HCT116 (cell line): ENCODE measurements at regions not wholly inside any gene's neighbourhood (a gene's known extent, or its start where the extent isn't known, plus 50 kb on each side); places are given as distances from the start of the nearest gene placed in this dataset.

Experiments
- ATAC-seq: fragments of 200-7000 bp; cut with Tn5 transposase; 2 replicates; pipeline ENCODE4 v1.9.1; 2020; ENCODE audit warnings: mild to moderate bottlenecking, moderate library complexity
- BruUV-seq: library from RNA; stranded (reverse); fragments of 400-500 nt; replicated peaks from 2 replicates; lab custom pipeline; 2021; lab: Mats Ljungman, UMichigan
- CTCF ChIA-PET: fragments of 300-600 bp; sonication (Branson Sonifier 250); formaldehyde crosslinking; loops from one replicate; lab custom pipeline; 2021; ENCODE audit warnings: antibody characterized with exemption; lab: Charles Lee
- POLR2A ChIA-PET: fragments of 300-600, 350-600 bp; sonication (Branson Sonifier 250); formaldehyde crosslinking; loops from one replicate; lab custom pipeline; 2021; ENCODE audit warnings: antibody characterized with exemption; lab: Charles Lee
- RAD21 ChIA-PET, 2 experiments: fragments of 300-600 bp; sonication (Branson Sonifier 250); formaldehyde crosslinking; loops; one replicate each; lab custom pipeline; 2023; ENCODE audit warnings: low total read pairs in 2 of 2; ENCODE audit not compliant: uncharacterized antibody in 2 of 2, unreplicated experiment in 2 of 2, low non-redundant PET in 1 of 2; lab: Charles Lee
- DNase-seq: peaks from one replicate; pipeline ENCODE4 v3.0.0-alpha.2; 2010; ENCODE audit warnings: low read depth, low spot score
- H2AFZ ChIP-seq: fragments of 200-600 bp; shearing (Covaris generic), sonication (generic); 2 replicates; pipeline ENCODE4 v1.6.1; 2017; ENCODE audit warnings: low read depth, mixed run types, mixed read lengths, antibody characterized with exemption, low read length; ENCODE audit not compliant: poor library complexity, severe bottlenecking
- H3K27ac ChIP-seq: 2 replicates; pipeline ENCODE4 v1.5.1; 2012; ENCODE audit warnings: low read depth, low read length
- H3K27me3 ChIP-seq: fragments of 200-600 bp; sonication (generic); 2 replicates; pipeline ENCODE4 v1.6.1; 2016; ENCODE audit warnings: mixed run types, low read length, mixed read lengths; ENCODE audit not compliant: insufficient read depth
- H3K36me3 ChIP-seq, 2 experiments: fragments of 200-500 bp in 1 of 2; fragments of 200-600 bp in 1 of 2; sonication (Bioruptor generic) in 1 of 2; sonication (generic) in 1 of 2; 2 replicates each; pipeline versions ENCODE4 v1.5.1 to v1.6.1; 2014 to 2016; ENCODE audit warnings: low read length in 2 of 2, inconsistent platforms in 1 of 2, mixed read lengths in 1 of 2, mixed run types in 1 of 2; ENCODE audit not compliant: insufficient read depth in 2 of 2, control insufficient read depth in 1 of 2
- H3K4me1 ChIP-seq, 2 experiments: fragments of 200-600 bp in 1 of 2; sonication (generic) in 1 of 2; 2 replicates each; pipeline versions ENCODE4 v1.5.1 to v1.6.1; 2012 to 2017; ENCODE audit warnings: low read length in 2 of 2, inconsistent platforms in 1 of 2, mild to moderate bottlenecking in 1 of 2, mixed read lengths in 1 of 2, mixed run types in 1 of 2, moderate library complexity in 1 of 2; ENCODE audit not compliant: insufficient read depth in 2 of 2, control insufficient read depth in 1 of 2
- H3K4me2 ChIP-seq: fragments of 200-600 bp; sonication (generic); 2 replicates; pipeline ENCODE4 v1.6.1; 2017; ENCODE audit warnings: mixed run types, low read length, mixed read lengths
- H3K4me3 ChIP-seq, 2 experiments: fragments of 200-600 bp in 1 of 2; sonication (generic) in 1 of 2; replicated peaks in 1 of 2; 2 replicates each; pipeline ENCODE4 v1.5.1; 2011 to 2016; ENCODE audit warnings: low read length in 2 of 2, control low read depth in 1 of 2, low read depth in 1 of 2, mild to moderate bottlenecking in 1 of 2, mixed read lengths in 1 of 2, mixed run types in 1 of 2
- H3K79me2 ChIP-seq: fragments of 200-600 bp; sonication (generic); 2 replicates; pipeline ENCODE4 v1.6.1; 2017; ENCODE audit warnings: mild to moderate bottlenecking, mixed run types, low read length, moderate library complexity, mixed read lengths; ENCODE audit not compliant: insufficient read depth
- H3K9ac ChIP-seq: fragments of 200-600 bp; sonication (generic); 2 replicates; pipeline ENCODE4 v1.6.1; 2016; ENCODE audit warnings: low read length, mixed read lengths
- H3K9me2 ChIP-seq: fragments of 200-600 bp; sonication (generic), shearing (Covaris generic); 2 replicates; pipeline ENCODE4 v1.6.1; 2017; ENCODE audit warnings: mixed run types, mild to moderate bottlenecking, moderate library complexity; ENCODE audit not compliant: insufficient read depth
- H3K9me3 ChIP-seq, 2 experiments: fragments of 200-500 bp in 1 of 2; fragments of 200-600 bp in 1 of 2; sonication (Bioruptor generic) in 1 of 2; sonication (generic) in 1 of 2; 2 replicates each; pipeline ENCODE4 v1.6.1; 2014 to 2017; ENCODE audit warnings: low read length in 2 of 2, mixed read lengths in 2 of 2, inconsistent platforms in 1 of 2, low read depth in 1 of 2, mild to moderate bottlenecking in 1 of 2, mixed run types in 1 of 2, moderate library complexity in 1 of 2; ENCODE audit not compliant: control insufficient read depth in 1 of 2, insufficient read depth in 1 of 2
- H4K20me1 ChIP-seq: fragments of 200-600 bp; sonication (generic), shearing (Covaris generic); 2 replicates; pipeline ENCODE4 v1.6.1; 2017; ENCODE audit warnings: mixed run types, mild to moderate bottlenecking, moderate library complexity; ENCODE audit not compliant: insufficient read depth
- CEBPB ChIP-seq: IDR thresholded peaks from 2 replicates; pipeline ENCODE4 v1.6.1; 2012; ENCODE audit warnings: low read depth
- EZH2phosphoT487 ChIP-seq: fragments of 200-600 bp; IDR thresholded peaks from 2 replicates; pipeline ENCODE4 v1.6.1; 2018; ENCODE audit warnings: antibody characterized with exemption, borderline replicate concordance
- JUND ChIP-seq: IDR thresholded peaks from 2 replicates; pipeline ENCODE4 v1.6.1; 2012
- SP1 ChIP-seq: IDR thresholded peaks from 2 replicates; pipeline ENCODE4 v1.6.1; 2012; ENCODE audit warnings: low read depth
- SRF ChIP-seq: IDR thresholded peaks from 2 replicates; pipeline ENCODE4 v1.6.1; 2012; ENCODE audit warnings: low read depth
- TCF7L2 ChIP-seq: IDR thresholded peaks from 2 replicates; pipeline ENCODE4 v1.7.0; 2011; ENCODE audit warnings: borderline replicate concordance, inconsistent platforms; ENCODE audit not compliant: insufficient read depth, insufficient read length; ENCODE audit errors: extremely low read depth
- ZFX ChIP-seq: fragments of 450-650 bp; IDR thresholded peaks from 2 replicates; pipeline ENCODE4 v1.6.1; 2017
- intact Hi-C: fragments of 100-400 bp; cut with micrococcal nuclease; formaldehyde crosslinking; loops from 2 replicates; pipeline ENCODE4 v1.10.0; 2022
- TF ChIP-seq, protein P1 (sequence below): IDR thresholded peaks from 2 replicates; pipeline ENCODE4 v1.6.1; 2012; ENCODE audit warnings: low read depth

DNA sequence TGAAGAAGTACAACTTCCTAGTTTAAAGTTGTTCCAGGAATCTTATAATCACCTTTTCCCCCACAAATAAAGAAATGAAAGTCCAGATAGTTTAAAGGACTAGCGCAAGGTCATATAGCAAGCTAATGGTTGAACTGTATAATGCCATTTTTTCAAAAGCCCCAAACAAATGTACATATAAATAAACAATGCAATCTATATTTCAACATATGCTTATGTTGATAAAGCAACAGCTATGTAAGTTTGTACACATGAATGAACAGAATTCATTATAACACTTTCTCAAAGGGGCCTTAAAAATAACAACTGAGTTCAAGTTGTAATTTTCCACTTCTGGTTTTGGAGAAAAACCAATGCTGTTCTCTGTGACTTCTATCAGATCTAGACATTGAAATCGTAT is 1628.6 kb downstream of the CDH8 start:
- TF ChIP-seq JUND = no peak
- no peak for TF ChIP-seq ZFX
- no peak for TF ChIP-seq TCF7L2
- no peak for TF ChIP-seq SRF
- TF ChIP-seq, all 23 proteins: peak for 0
- no peak overlapping the region for H3K27ac ChIP-seq
- ChIA-PET CTCF (no interaction called here), RAD21 (no interaction called here), POLR2A (no interaction called here)
- BruUV-seq = no TSS peak
- no peaks in the 10 kb centered on the region for H3K9me2 ChIP-seq
- no peaks in the 10 kb centered on the region for H3K36me3 ChIP-seq
- DNase-seq (no peak), ATAC-seq (no peak)
- H4K20me1 ChIP-seq = no peaks in the 10 kb centered on the region
- no peak overlapping the region for H2AFZ ChIP-seq
- no peaks in the 10 kb centered on the region for H3K79me2 ChIP-seq
- H3K9ac ChIP-seq = no peak overlapping the region
- no peak overlapping the region for H3K4me2 ChIP-seq
- intact Hi-C loops = no loop called here
- no peaks in the 10 kb centered on the region for H3K4me1 ChIP-seq
- no peaks in the 10 kb centered on the region for H3K27me3 ChIP-seq
- H3K4me3 ChIP-seq = no peak overlapping the region
- H3K9me3 ChIP-seq = peaks cover 6 to 28% of the 10 kb centered on the region in 2 experiments; a peak in 2 of 4 replicates

GRCh38 chr16:60407034-60407433 is 1629.2 kb downstream of the CDH8 start:
- TF ChIP-seq CEBPB = no peak
- TF ChIP-seq, protein P1, sequence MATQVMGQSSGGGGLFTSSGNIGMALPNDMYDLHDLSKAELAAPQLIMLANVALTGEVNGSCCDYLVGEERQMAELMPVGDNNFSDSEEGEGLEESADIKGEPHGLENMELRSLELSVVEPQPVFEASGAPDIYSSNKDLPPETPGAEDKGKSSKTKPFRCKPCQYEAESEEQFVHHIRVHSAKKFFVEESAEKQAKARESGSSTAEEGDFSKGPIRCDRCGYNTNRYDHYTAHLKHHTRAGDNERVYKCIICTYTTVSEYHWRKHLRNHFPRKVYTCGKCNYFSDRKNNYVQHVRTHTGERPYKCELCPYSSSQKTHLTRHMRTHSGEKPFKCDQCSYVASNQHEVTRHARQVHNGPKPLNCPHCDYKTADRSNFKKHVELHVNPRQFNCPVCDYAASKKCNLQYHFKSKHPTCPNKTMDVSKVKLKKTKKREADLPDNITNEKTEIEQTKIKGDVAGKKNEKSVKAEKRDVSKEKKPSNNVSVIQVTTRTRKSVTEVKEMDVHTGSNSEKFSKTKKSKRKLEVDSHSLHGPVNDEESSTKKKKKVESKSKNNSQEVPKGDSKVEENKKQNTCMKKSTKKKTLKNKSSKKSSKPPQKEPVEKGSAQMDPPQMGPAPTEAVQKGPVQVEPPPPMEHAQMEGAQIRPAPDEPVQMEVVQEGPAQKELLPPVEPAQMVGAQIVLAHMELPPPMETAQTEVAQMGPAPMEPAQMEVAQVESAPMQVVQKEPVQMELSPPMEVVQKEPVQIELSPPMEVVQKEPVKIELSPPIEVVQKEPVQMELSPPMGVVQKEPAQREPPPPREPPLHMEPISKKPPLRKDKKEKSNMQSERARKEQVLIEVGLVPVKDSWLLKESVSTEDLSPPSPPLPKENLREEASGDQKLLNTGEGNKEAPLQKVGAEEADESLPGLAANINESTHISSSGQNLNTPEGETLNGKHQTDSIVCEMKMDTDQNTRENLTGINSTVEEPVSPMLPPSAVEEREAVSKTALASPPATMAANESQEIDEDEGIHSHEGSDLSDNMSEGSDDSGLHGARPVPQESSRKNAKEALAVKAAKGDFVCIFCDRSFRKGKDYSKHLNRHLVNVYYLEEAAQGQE = no peak
- no peak for TF ChIP-seq JUND
- no peak for TF ChIP-seq EZH2phosphoT487
- TF ChIP-seq SP1 = no peak
- TF ChIP-seq, all 23 proteins: peak for 0
- CTCF ChIA-PET = no interaction called here
- no peaks in the 10 kb centered on the region for H3K27me3 ChIP-seq
- ATAC-seq (no peak), DNase-seq (no peak)
- no peaks in the 10 kb centered on the region for H3K9me2 ChIP-seq
- H4K20me1 ChIP-seq = no peaks in the 10 kb centered on the region
- POLR2A ChIA-PET = no interaction called here
- no peaks in the 10 kb centered on the region for H3K79me2 ChIP-seq
- intact Hi-C loops = no loop called here
- H3K9me3 ChIP-seq = peaks cover 6 to 22% of the 10 kb centered on the region in 2 experiments; a peak in 2 of 4 replicates
- no peak overlapping the region for H2AFZ ChIP-seq
- RAD21 ChIA-PET = no interaction called here
- H3K4me1 ChIP-seq = no peaks in the 10 kb centered on the region
- H3K36me3 ChIP-seq = no peaks in the 10 kb centered on the region
- no peak overlapping the region for H3K9ac ChIP-seq
- H3K4me3 ChIP-seq = no peak overlapping the region
- H3K27ac ChIP-seq = no peak overlapping the region
- no peak overlapping the region for H3K4me2 ChIP-seq
- BruUV-seq = no TSS peak
